ENCODE measurements at regions not wholly inside any gene's neighbourhood (a gene's known extent, or its start where the extent isn't known, plus 50 kb on each side); places are given as distances from the start of the nearest gene placed in this dataset.

GRCh38 chr4:78694457-78694787, 81.7 kb upstream of the BMP2K start:
- WGBS, 4 donors = 97 to 100% (median 99%) methylated on average over 2 of the region's 2 CpGs
- no peak for DNase-seq
- intact Hi-C loops (cut with DNase I) = loop anchor here in 2 of 10 donors (5.0 to 10.0 kb wide), 2 partner anchors 70 to 83 kb away; partner anchors contain the start of gene BMP2K (in 1 of the 2)

GRCh38 chr4:78695910-78696309, 80.2 kb upstream of the BMP2K start:
- 43 to 50% (median 47%) methylated on average over 1 of the region's 1 CpG for WGBS, 4 donors
- H3K27me3 ChIP-seq = no peaks in the 10 kb centered on the region
- intact Hi-C loops (cut with DNase I) = loop anchor here in 1 of 10 donors (10.0 kb wide), 1 partner anchor 69 kb away; no protein-coding TSS in a partner anchor
- TF ChIP-seq, protein P1, sequence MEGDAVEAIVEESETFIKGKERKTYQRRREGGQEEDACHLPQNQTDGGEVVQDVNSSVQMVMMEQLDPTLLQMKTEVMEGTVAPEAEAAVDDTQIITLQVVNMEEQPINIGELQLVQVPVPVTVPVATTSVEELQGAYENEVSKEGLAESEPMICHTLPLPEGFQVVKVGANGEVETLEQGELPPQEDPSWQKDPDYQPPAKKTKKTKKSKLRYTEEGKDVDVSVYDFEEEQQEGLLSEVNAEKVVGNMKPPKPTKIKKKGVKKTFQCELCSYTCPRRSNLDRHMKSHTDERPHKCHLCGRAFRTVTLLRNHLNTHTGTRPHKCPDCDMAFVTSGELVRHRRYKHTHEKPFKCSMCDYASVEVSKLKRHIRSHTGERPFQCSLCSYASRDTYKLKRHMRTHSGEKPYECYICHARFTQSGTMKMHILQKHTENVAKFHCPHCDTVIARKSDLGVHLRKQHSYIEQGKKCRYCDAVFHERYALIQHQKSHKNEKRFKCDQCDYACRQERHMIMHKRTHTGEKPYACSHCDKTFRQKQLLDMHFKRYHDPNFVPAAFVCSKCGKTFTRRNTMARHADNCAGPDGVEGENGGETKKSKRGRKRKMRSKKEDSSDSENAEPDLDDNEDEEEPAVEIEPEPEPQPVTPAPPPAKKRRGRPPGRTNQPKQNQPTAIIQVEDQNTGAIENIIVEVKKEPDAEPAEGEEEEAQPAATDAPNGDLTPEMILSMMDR (IDR thresholded peaks at IDR 0.05) = no peak
- TF ChIP-seq POLR2A (IDR thresholded peaks at IDR 0.05) = no peak
- ATAC-seq (no peak), DNase-seq (no peak)
- H3K4me1 ChIP-seq = peaks cover 0 to 24% (median 17%) of the 10 kb centered on the region in 12 donors
- H3K9me3 ChIP-seq = no peaks in the 10 kb centered on the region
- H3K36me3 ChIP-seq = no peaks in the 10 kb centered on the region
- H3K27ac ChIP-seq = no peak overlapping the region
- H3K4me3 ChIP-seq = no peak overlapping the region

More at GRCh38 chr4:78694457-78694787, 81.7 kb upstream of the BMP2K start:
- Histone ChIP-seq H3K27ac (no peak overlapping the region), H3K4me3 (no peak overlapping the region), H3K9me3 (no peaks in the 10 kb centered on the region), H3K27me3 (no peaks in the 10 kb centered on the region), H3K36me3 (no peaks in the 10 kb centered on the region), H3K4me1 (peaks cover 0 to 26% (median 17%) of the 10 kb centered on the region in 12 donors)
- ATAC-seq = no peak
- TF ChIP-seq, protein P1 (IDR thresholded peaks at IDR 0.05) = no peak
- TF ChIP-seq POLR2A (IDR thresholded peaks at IDR 0.05) = no peak

- DNase-seq (no peak), ATAC-seq (no peak)
- TF ChIP-seq POLR2A (IDR thresholded peaks at IDR 0.05) = no peak
- TF ChIP-seq, protein P1 (IDR thresholded peaks at IDR 0.05) = no peak
- Histone ChIP-seq H3K27me3 (no peaks in the 10 kb centered on the region), H3K36me3 (no peaks in the 10 kb centered on the region), H3K27ac (no peak overlapping the region), H3K4me1 (peaks cover 0 to 10% (median 0%) of the 10 kb centered on the region in 12 donors), H3K9me3 (peaks cover 0 to 18% (median 3%) of the 10 kb centered on the region in 12 donors), H3K4me3 (no peak overlapping the region)
- intact Hi-C loops (cut with DNase I) = no loop called here
These were observed 73.1 kb upstream of the BMP2K start for GRCh38 chr4:78703079-78703478.

- intact Hi-C loops (cut with DNase I) = no loop called here
- TF ChIP-seq POLR2A (IDR thresholded peaks at IDR 0.05) = no peak
- TF ChIP-seq, protein P1 (IDR thresholded peaks at IDR 0.05) = no peak
- Histone ChIP-seq H3K36me3 (no peaks in the 10 kb centered on the region), H3K27ac (no peak overlapping the region), H3K9me3 (peaks cover 0 to 18% (median 3%) of the 10 kb centered on the region in 12 donors), H3K4me1 (peaks cover 0 to 10% (median 0%) of the 10 kb centered on the region in 12 donors), H3K4me3 (no peak overlapping the region), H3K27me3 (no peaks in the 10 kb centered on the region)
- ATAC-seq (no peak), DNase-seq (no peak)
These were observed 71.8 kb upstream of the BMP2K start for GRCh38 chr4:78704317-78704716.
